ENCODE measurements at regions not wholly inside any gene's neighbourhood (a gene's known extent, or its start where the extent isn't known, plus 50 kb on each side); places are given as distances from the start of the nearest gene placed in this dataset.

DNA sequence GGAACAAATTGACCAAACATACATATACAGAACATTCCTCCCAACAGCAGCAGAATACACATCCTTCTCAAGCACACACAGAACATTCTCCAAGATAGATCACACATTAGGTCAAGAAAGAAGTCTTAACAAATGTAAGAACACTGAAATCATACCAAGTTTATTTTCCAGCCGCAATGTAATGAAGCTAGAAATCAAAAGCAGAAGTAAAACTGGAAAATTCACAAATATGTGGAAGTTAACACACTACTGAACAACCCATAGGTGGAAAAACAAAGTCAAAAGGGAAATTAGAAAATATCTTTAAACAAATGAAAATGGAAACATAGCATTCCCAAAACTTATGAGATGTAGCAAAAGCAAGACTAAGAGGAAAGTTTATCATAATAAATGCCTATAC lies 692.6 kb downstream of the DIAPH3 start:
- no peak for TF ChIP-seq GABPA (IDR thresholded peaks at IDR 0.05; ENCODE audit: low read depth)
- TF ChIP-seq, protein P1, sequence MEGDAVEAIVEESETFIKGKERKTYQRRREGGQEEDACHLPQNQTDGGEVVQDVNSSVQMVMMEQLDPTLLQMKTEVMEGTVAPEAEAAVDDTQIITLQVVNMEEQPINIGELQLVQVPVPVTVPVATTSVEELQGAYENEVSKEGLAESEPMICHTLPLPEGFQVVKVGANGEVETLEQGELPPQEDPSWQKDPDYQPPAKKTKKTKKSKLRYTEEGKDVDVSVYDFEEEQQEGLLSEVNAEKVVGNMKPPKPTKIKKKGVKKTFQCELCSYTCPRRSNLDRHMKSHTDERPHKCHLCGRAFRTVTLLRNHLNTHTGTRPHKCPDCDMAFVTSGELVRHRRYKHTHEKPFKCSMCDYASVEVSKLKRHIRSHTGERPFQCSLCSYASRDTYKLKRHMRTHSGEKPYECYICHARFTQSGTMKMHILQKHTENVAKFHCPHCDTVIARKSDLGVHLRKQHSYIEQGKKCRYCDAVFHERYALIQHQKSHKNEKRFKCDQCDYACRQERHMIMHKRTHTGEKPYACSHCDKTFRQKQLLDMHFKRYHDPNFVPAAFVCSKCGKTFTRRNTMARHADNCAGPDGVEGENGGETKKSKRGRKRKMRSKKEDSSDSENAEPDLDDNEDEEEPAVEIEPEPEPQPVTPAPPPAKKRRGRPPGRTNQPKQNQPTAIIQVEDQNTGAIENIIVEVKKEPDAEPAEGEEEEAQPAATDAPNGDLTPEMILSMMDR (IDR thresholded peaks at IDR 0.05) = no peak
